Prostate gland (tissue), 2 donors: ENCODE measurements at regions not wholly inside any gene's neighbourhood (a gene's known extent, or its start where the extent isn't known, plus 50 kb on each side); places are given as distances from the start of the nearest gene placed in this dataset.

ENCODE experiments used
- DNase-seq: peaks from one replicate; pipeline ENCODE4 v3.0.0-alpha.2; 2019; ENCODE audit warnings: low spot score
- H3K27ac ChIP-seq, 2 donors: fragments of 200-600 bp; sonication (generic); 2 replicates each; pipeline ENCODE4 v1.5.1; 2017 to 2019
- H3K27me3 ChIP-seq: fragments of 200-600 bp; sonication (generic); replicated peaks from 2 replicates; pipeline ENCODE4 v1.5.1; 2019; ENCODE audit not compliant: insufficient read depth
- H3K36me3 ChIP-seq, 2 donors: fragments of 200-600 bp; sonication (generic); 1 replicate in 1 of 2; 2 replicates in 1 of 2; pipeline versions ENCODE4 v1.5.1 to v1.8.1; 2017 to 2019
- H3K4me1 ChIP-seq: fragments of 200-600 bp; sonication (generic); replicated peaks from 2 replicates; pipeline ENCODE4 v1.5.1; 2019
- H3K4me3 ChIP-seq, 2 donors: fragments of 200-600 bp; sonication (generic); 2 replicates each; pipeline ENCODE4 v1.5.1; 2017 to 2019
- H3K9me3 ChIP-seq: fragments of 200-600 bp; sonication (generic); 2 replicates; pipeline ENCODE4 v1.5.1; 2017
- CTCF ChIP-seq, 4 experiments: fragments of 200-600 bp in 2 of 4; fragments of 450-650 bp in 2 of 4; sonication (generic) in 2 of 4; IDR thresholded peaks; 1 replicate in 3 of 4; 2 replicates in 1 of 4; pipeline ENCODE4 v1.5.1; 2016 to 2019; ENCODE audit warnings: antibody characterized with exemption in 4 of 4, mild to moderate bottlenecking in 2 of 4, moderate library complexity in 2 of 4
- POLR2A ChIP-seq: fragments of 450-650 bp; IDR thresholded peaks from one replicate; pipeline ENCODE4 v1.6.1; 2016; ENCODE audit warnings: antibody characterized with exemption, mild to moderate bottlenecking
- POLR2AphosphoS5 ChIP-seq: sonication (generic); formaldehyde crosslinking; IDR thresholded peaks from one replicate; pipeline ENCODE4 v1.6.1; 2017; ENCODE audit warnings: antibody characterized with exemption
- WGBS: methylation state at CpG from one replicate; pipeline ENCODE4 v1.1.5; 2018; 5-methylcytosine and 5-hydroxymethylcytosine counted together
- intact Hi-C: fragments of 100-400 bp; cut with DNase I; formaldehyde crosslinking; loops from one replicate; pipeline ENCODE4 v1.14.2; 2022

- H3K4me1 ChIP-seq, result no peaks in the 10 kb centered on the region
- H3K4me3 ChIP-seq, result no peak overlapping the region
- intact Hi-C loops, result no loop called here
- no peaks in the 10 kb centered on the region for H3K27me3 ChIP-seq
- WGBS, result 37% methylated on average over 4 of the region's 4 CpGs
- H3K36me3 ChIP-seq, result no peaks in the 10 kb centered on the region
- no peak overlapping the region for H3K27ac ChIP-seq
- TF ChIP-seq CTCF (IDR thresholded peaks at IDR 0.05), result no peak
- TF ChIP-seq POLR2AphosphoS5, result no peak
- no peak for TF ChIP-seq POLR2A
- DNase-seq, result no peak
- H3K9me3 ChIP-seq, result no peaks in the 10 kb centered on the region
These were observed 1010.5 kb upstream of the NCAM2 start for GRCh38 chr21:19987671-19988070.

DNA sequence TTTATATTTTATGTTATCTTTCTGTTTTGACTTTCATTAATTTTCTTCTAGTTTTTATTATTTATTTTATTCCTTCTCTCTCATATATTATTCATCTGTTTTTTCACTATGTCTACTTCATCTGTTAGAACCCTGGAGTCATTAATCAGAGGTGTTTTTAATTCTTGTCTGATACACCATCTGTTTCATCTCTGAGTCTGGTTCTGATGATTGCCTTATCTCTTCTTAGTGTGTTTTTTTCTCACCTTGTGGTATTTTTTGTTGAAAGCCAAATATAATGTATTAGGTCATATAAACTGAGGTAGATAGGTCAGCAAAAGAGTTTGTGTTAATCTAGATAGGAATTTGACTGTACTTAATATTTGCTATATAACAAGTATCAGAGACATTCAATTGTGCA, 1005.7 kb upstream of the NCAM2 start:
- no peak for DNase-seq
- no peaks in the 10 kb centered on the region for H3K9me3 ChIP-seq
- H3K4me3 ChIP-seq, result no peak overlapping the region
- H3K27ac ChIP-seq, result no peak overlapping the region
- H3K36me3 ChIP-seq, result no peaks in the 10 kb centered on the region
- no peaks in the 10 kb centered on the region for H3K27me3 ChIP-seq
- TF ChIP-seq POLR2A (no peak), CTCF (IDR thresholded peaks at IDR 0.05) (no peak), POLR2AphosphoS5 (no peak)
- no peaks in the 10 kb centered on the region for H3K4me1 ChIP-seq
- intact Hi-C loops, result no loop called here

DNA sequence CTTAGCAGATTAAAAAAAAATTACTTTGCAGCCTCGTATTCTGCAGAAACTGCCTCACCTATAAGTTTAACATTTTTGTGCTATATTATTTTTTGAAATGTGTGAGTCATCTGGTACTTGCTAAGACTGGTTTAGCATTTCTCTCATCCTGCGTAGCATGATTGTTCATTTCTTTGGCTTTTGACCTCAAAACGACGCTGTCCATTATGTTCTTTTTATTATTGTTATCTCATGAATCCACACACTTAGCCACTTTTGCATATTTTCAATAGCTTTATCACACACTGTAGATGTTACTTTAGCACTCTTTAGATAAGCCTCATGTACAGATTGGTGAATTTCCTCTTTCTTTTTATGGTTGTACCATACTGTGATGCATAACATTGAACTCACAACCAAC, 1004.9 kb upstream of the NCAM2 start:
- intact Hi-C loops, result no loop called here
- TF ChIP-seq CTCF (IDR thresholded peaks at IDR 0.05), result no peak
- no peak for TF ChIP-seq POLR2AphosphoS5
- TF ChIP-seq POLR2A, result no peak
- Histone ChIP-seq H3K4me1 (no peaks in the 10 kb centered on the region), H3K4me3 (no peak overlapping the region), H3K9me3 (no peaks in the 10 kb centered on the region), H3K36me3 (no peaks in the 10 kb centered on the region), H3K27me3 (no peaks in the 10 kb centered on the region), H3K27ac (no peak overlapping the region)
- 61% methylated on average over 4 of the region's 4 CpGs for WGBS
- DNase-seq, result no peak

- no peak for DNase-seq
- 77% methylated on average over 7 of the region's 7 CpGs for WGBS
These were observed 1003.0 kb upstream of the NCAM2 start for GRCh38 chr21:19995253-19995652.

DNA sequence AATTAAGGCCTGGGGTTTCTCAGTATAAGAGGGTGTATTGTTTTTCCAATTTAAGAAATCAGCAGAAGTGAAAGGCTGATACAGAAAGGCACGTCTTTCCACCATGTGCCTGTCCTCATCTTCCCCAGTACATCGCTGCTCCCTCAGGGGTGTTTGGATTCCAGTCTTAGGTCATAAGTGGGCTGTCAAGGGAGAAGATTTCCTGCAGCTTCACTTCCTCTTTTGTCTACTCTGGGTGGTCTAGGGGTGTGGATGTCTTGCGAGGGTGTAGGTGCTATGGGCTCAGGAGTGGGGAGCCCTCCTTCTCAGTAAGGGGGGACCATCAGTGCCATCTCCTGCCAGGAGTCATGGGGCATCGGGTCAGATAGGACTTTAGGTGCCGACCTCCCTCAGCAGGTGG, 999.8 kb upstream of the NCAM2 start:
- H3K27ac ChIP-seq, result no peak overlapping the region
- DNase-seq, result no peak
- H3K36me3 ChIP-seq, result no peaks in the 10 kb centered on the region
- H3K9me3 ChIP-seq, result no peaks in the 10 kb centered on the region
- H3K27me3 ChIP-seq, result no peaks in the 10 kb centered on the region
- intact Hi-C loops, result no loop called here
- H3K4me3 ChIP-seq, result no peak overlapping the region
- WGBS, result 89% methylated on average over 5 of the region's 5 CpGs
- TF ChIP-seq CTCF (IDR thresholded peaks at IDR 0.05), result no peak
- TF ChIP-seq POLR2A, result no peak
- TF ChIP-seq POLR2AphosphoS5, result no peak
- H3K4me1 ChIP-seq, result no peaks in the 10 kb centered on the region

More at GRCh38 chr21:19995253-19995652, 1003.0 kb upstream of the NCAM2 start:
- Histone ChIP-seq H3K36me3 (no peaks in the 10 kb centered on the region), H3K4me1 (no peaks in the 10 kb centered on the region), H3K9me3 (no peaks in the 10 kb centered on the region), H3K27ac (no peak overlapping the region), H3K27me3 (no peaks in the 10 kb centered on the region), H3K4me3 (no peak overlapping the region)
- intact Hi-C loops, result no loop called here
- TF ChIP-seq POLR2A (no peak), POLR2AphosphoS5 (no peak), CTCF (IDR thresholded peaks at IDR 0.05) (no peak)
